ENCODE measurements at regions not wholly inside any gene's neighbourhood (a gene's known extent, or its start where the extent isn't known, plus 50 kb on each side); places are given as distances from the start of the nearest gene placed in this dataset.

GRCh38 chr3:144344925-144345548 lies 373.4 kb downstream of the DIPK2A start:
- Histone ChIP-seq H3K27ac (ENCODE audit: low read depth, low read length) (no peak overlapping the region), H3K9ac (ENCODE audit: extremely low read depth, low read length, poor library complexity, severe bottlenecking) (no peak overlapping the region), H3K4me3 (ENCODE audit: low read length) (no peak overlapping the region), H3K27me3 (ENCODE audit: control insufficient read depth, insufficient read depth, low read length, poor library complexity, severe bottlenecking) (no peaks in the 10 kb centered on the region), H3K36me3 (ENCODE audit: control insufficient read depth, insufficient read depth, low read length) (no peaks in the 10 kb centered on the region), H3K4me1 (ENCODE audit: control insufficient read depth, insufficient read depth, low read length) (no peaks in the 10 kb centered on the region), H3K9me3 (ENCODE audit: control insufficient read depth, low read length) (no peaks in the 10 kb centered on the region)
- H3K36me3 Mint-ChIP-seq (ENCODE audit: low read depth) = no peaks in the 10 kb centered on the region
- no peaks in the 10 kb centered on the region for H3K27me3 Mint-ChIP-seq (ENCODE audit: insufficient read depth)
- TF ChIP-seq CTCF (conservative IDR thresholded peaks at IDR 0.05) = no peak
- H3K27ac Mint-ChIP-seq = no peak overlapping the region
- H3K9me3 Mint-ChIP-seq = no peaks in the 10 kb centered on the region
- H3K4me1 Mint-ChIP-seq = peaks cover 19% of the 10 kb centered on the region
- 94% methylated on average over 2 of the region's 2 CpGs; no CpG with 5 or more reads in 1 of the 2 experiments for WGBS, 2 experiments (ENCODE audit: insufficient coverage in 1 of 2, insufficient read length in 1 of 2)
- no peak for DNase-seq
- H3K4me3 Mint-ChIP-seq = no peak overlapping the region

- TF ChIP-seq CTCF (conservative IDR thresholded peaks at IDR 0.05) = no peak
- H3K36me3 Mint-ChIP-seq (ENCODE audit: low read depth) = no peaks in the 10 kb centered on the region
- Histone ChIP-seq H3K4me1 (ENCODE audit: control insufficient read depth, insufficient read depth, low read length) (no peaks in the 10 kb centered on the region), H3K9ac (ENCODE audit: extremely low read depth, low read length, poor library complexity, severe bottlenecking) (no peak overlapping the region), H3K27ac (ENCODE audit: low read depth, low read length) (no peak overlapping the region), H3K36me3 (ENCODE audit: control insufficient read depth, insufficient read depth, low read length) (no peaks in the 10 kb centered on the region), H3K27me3 (ENCODE audit: control insufficient read depth, insufficient read depth, low read length, poor library complexity, severe bottlenecking) (no peaks in the 10 kb centered on the region), H3K9me3 (ENCODE audit: control insufficient read depth, low read length) (no peaks in the 10 kb centered on the region), H3K4me3 (ENCODE audit: low read length) (no peak overlapping the region)
- no peaks in the 10 kb centered on the region for H3K27me3 Mint-ChIP-seq (ENCODE audit: insufficient read depth)
- WGBS, 2 experiments (ENCODE audit: insufficient coverage in 1 of 2, insufficient read length in 1 of 2) = 95% methylated on average over 3 of the region's 3 CpGs; no CpG with 5 or more reads in 1 of the 2 experiments
- H3K27ac Mint-ChIP-seq = no peak overlapping the region
- H3K4me1 Mint-ChIP-seq = peaks cover 12% of the 10 kb centered on the region
- H3K4me3 Mint-ChIP-seq = no peak overlapping the region
- no peaks in the 10 kb centered on the region for H3K9me3 Mint-ChIP-seq
- DNase-seq = no peak
These were observed 378.5 kb downstream of the DIPK2A start for GRCh38 chr3:144350125-144350524.

GRCh38 chr3:144351011-144351410 lies 379.4 kb downstream of the DIPK2A start:
- H3K27ac Mint-ChIP-seq = no peak overlapping the region

More at GRCh38 chr3:144351011-144351410, 379.4 kb downstream of the DIPK2A start:
- no peaks in the 10 kb centered on the region for H3K36me3 ChIP-seq (ENCODE audit: control insufficient read depth, insufficient read depth, low read length)
- 89 to 93% methylated on average over 1 to 2 of the region's 2 CpGs for WGBS, 2 experiments (ENCODE audit: insufficient coverage in 1 of 2, insufficient read length in 1 of 2)
- H3K9me3 ChIP-seq (ENCODE audit: control insufficient read depth, low read length) = no peaks in the 10 kb centered on the region
- H3K4me3 ChIP-seq (ENCODE audit: low read length) = no peak overlapping the region
- Mint-ChIP-seq H3K4me1 (peaks cover 11% of the 10 kb centered on the region), H3K9me3 (no peaks in the 10 kb centered on the region), H3K4me3 (no peak overlapping the region), H3K36me3 (ENCODE audit: low read depth) (no peaks in the 10 kb centered on the region), H3K27me3 (ENCODE audit: insufficient read depth) (no peaks in the 10 kb centered on the region)
- H3K27ac ChIP-seq (ENCODE audit: low read depth, low read length) = no peak overlapping the region
- H3K27me3 ChIP-seq (ENCODE audit: control insufficient read depth, insufficient read depth, low read length, poor library complexity, severe bottlenecking) = no peaks in the 10 kb centered on the region
- no peaks in the 10 kb centered on the region for H3K4me1 ChIP-seq (ENCODE audit: control insufficient read depth, insufficient read depth, low read length)
- no peak for DNase-seq
- no peak overlapping the region for H3K9ac ChIP-seq (ENCODE audit: extremely low read depth, low read length, poor library complexity, severe bottlenecking)
- no peak for TF ChIP-seq CTCF (conservative IDR thresholded peaks at IDR 0.05)
